Endothelial cell (in vitro differentiated cells): ENCODE measurements at regions not wholly inside any gene's neighbourhood (a gene's known extent, or its start where the extent isn't known, plus 50 kb on each side); places are given as distances from the start of the nearest gene placed in this dataset.
"Not testable (repeated sequence)": the region's sequence is repeated elsewhere in the genome, so short reads cannot be mapped to it uniquely, and the experiment has no call there.

ENCODE experiments used
- DNase-seq: peaks from one replicate; pipeline ENCODE4 v3.0.0; 2021; ENCODE audit warnings: low spot score
- H3K27ac Mint-ChIP-seq: one replicate; pipeline ENCODE4 v1.8.0; 2021; ENCODE audit warnings: mixed read lengths, inconsistent platforms; ENCODE audit not compliant: unreplicated experiment
- H3K27me3 Mint-ChIP-seq: one replicate; pipeline ENCODE4 v1.8.0; 2021; ENCODE audit warnings: mild to moderate bottlenecking, moderate library complexity, mixed read lengths, inconsistent platforms; ENCODE audit not compliant: unreplicated experiment
- H3K36me3 Mint-ChIP-seq: one replicate; pipeline ENCODE4 v1.8.0; 2021; ENCODE audit warnings: mild to moderate bottlenecking, low read depth, mixed read lengths, inconsistent platforms; ENCODE audit not compliant: unreplicated experiment
- H3K4me1 Mint-ChIP-seq: one replicate; pipeline ENCODE4 v1.8.0; 2021; ENCODE audit warnings: mild to moderate bottlenecking, mixed read lengths, inconsistent platforms; ENCODE audit not compliant: unreplicated experiment
- H3K4me3 Mint-ChIP-seq: one replicate; pipeline ENCODE4 v1.8.0; 2021; ENCODE audit warnings: mild to moderate bottlenecking, mixed read lengths, inconsistent platforms; ENCODE audit not compliant: unreplicated experiment
- H3K9me3 Mint-ChIP-seq: one replicate; pipeline ENCODE4 v1.8.0; 2021; ENCODE audit warnings: mixed read lengths, inconsistent platforms; ENCODE audit not compliant: unreplicated experiment
- TF ChIP-seq, protein P1 (sequence below): fragments of 200-600 bp; sonication (generic); IDR thresholded peaks from one replicate; pipeline ENCODE4 v1.5.0; 2021; ENCODE audit warnings: antibody characterized with exemption; ENCODE audit not compliant: unreplicated experiment

DNA sequence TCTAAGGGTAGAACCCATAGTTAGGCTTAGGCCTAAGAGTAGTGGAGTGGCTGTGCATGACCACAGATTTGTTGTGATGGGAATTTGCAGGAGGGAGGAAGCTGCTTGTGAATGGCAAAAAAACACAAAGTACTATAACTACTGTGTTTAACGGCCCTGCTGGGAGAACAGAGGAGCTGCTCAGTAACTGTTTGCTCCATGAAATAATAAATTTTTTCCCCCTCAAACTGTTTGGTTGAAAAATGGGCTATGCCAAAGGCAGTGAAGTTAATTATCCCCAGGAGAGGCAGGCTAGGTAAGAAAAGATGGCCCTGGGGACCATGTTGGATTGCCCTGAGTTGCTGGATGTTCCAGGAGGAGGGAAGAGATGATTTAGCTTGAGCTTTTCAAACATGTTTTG lies 216.1 kb upstream of the ADRA1D start:
- no peaks in the 10 kb centered on the region for H3K36me3 Mint-ChIP-seq
- no peaks in the 10 kb centered on the region for H3K4me1 Mint-ChIP-seq
- DNase-seq, result no peak
- no peaks in the 10 kb centered on the region for H3K27me3 Mint-ChIP-seq
- no peaks in the 10 kb centered on the region for H3K9me3 Mint-ChIP-seq
- TF ChIP-seq, protein P1, sequence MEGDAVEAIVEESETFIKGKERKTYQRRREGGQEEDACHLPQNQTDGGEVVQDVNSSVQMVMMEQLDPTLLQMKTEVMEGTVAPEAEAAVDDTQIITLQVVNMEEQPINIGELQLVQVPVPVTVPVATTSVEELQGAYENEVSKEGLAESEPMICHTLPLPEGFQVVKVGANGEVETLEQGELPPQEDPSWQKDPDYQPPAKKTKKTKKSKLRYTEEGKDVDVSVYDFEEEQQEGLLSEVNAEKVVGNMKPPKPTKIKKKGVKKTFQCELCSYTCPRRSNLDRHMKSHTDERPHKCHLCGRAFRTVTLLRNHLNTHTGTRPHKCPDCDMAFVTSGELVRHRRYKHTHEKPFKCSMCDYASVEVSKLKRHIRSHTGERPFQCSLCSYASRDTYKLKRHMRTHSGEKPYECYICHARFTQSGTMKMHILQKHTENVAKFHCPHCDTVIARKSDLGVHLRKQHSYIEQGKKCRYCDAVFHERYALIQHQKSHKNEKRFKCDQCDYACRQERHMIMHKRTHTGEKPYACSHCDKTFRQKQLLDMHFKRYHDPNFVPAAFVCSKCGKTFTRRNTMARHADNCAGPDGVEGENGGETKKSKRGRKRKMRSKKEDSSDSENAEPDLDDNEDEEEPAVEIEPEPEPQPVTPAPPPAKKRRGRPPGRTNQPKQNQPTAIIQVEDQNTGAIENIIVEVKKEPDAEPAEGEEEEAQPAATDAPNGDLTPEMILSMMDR, result no peak
- H3K27ac Mint-ChIP-seq, result no peak overlapping the region
- no peak overlapping the region for H3K4me3 Mint-ChIP-seq

DNA sequence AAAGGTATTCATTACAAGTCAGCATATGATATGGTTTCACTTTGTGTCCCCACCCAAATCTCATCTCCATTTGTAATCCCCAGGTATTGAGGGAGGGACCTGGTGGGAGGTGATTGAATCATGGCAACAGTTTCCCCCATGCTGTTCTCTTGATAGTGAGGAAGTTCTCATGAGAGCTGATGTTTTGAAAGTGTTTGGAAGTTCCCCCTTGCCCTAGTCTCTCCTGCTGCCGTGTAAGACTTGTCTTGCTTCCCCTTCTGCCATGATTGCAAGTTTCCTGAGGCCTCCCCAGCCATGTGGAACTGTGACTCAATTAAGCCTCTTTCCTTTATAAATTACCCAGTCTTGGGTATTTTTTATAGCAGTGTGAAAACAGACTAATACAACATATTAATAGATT lies 213.7 kb upstream of the ADRA1D start:
- not testable (repeated sequence) for H3K36me3 Mint-ChIP-seq, H3K9me3 Mint-ChIP-seq, H3K27ac Mint-ChIP-seq, H3K4me1 Mint-ChIP-seq, DNase-seq, H3K27me3 Mint-ChIP-seq, H3K4me3 Mint-ChIP-seq

DNA sequence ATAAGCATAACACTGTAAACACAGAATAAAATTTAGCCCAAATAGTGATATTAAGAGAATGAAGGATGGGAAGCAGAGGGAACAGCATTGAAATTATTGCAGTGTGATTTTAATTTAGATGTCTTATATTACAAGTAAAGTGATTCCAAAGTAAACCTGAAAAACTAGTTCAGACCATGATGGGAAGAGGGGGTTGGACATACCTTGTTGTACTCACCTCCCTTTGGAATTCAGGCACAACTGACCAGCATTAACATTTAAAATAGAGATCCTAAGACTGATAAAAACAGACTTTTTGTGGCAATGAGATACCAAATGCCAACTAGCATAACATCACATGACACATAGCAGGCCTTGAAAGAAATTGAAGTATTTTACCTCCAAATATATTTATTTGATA lies 210.0 kb upstream of the ADRA1D start:
- Mint-ChIP-seq H3K36me3 (no peaks in the 10 kb centered on the region), H3K27me3 (no peaks in the 10 kb centered on the region), H3K4me3 (no peak overlapping the region), H3K9me3 (no peaks in the 10 kb centered on the region), H3K4me1 (no peaks in the 10 kb centered on the region), H3K27ac (no peak overlapping the region)
- no peak for DNase-seq
- TF ChIP-seq, protein P1, result no peak

DNA sequence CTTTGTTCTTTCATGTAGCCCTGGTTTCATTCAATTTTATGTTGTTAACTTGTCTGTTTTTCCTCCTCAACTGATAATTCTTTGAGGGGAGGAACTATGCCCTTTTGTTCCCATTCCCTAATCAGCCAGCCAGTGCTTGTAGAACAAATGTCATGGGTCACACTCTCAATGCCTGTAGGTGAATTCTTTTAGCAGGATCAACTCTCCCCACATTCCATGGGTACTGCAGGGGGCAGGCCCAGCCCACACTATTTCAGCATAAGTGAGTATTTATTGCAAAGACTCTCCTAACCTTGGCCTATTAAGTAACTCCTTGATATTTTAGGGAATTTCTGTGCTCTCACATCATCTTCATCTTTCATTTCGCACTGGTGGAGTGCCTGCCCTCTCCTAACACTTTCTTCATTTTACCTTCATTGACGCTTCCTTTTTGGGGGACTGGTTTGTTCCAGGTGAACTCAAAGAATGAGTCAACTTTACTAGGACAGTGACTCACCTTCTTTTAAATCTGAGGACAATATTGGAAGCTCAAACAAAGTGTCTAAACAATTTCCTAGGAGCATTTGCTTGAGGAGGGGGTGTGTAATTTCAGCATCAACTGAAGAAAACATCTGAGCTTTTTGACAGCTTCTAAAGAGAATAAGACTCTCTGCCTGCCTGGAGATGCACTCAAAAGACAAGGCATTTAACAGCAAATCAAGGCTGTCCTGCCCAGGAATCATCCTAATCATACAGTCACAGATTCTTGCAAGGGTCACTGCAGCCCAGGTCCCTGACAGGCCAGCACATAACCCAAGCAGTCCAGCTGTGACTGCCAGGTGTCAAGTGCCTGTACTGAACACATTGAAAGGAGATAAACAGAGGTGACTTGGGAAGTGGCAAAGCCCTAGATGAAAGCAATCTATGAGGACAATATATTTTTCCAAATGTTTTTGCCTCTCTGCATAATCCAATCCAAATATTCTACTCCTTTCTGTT lies 208.8 kb upstream of the ADRA1D start:
- no peak for DNase-seq
- TF ChIP-seq, protein P1, result no peak
- Mint-ChIP-seq H3K4me3 (no peak overlapping the region), H3K27ac (no peak overlapping the region), H3K4me1 (no peaks in the 10 kb centered on the region), H3K9me3 (no peaks in the 10 kb centered on the region), H3K36me3 (no peaks in the 10 kb centered on the region), H3K27me3 (no peaks in the 10 kb centered on the region)

DNA sequence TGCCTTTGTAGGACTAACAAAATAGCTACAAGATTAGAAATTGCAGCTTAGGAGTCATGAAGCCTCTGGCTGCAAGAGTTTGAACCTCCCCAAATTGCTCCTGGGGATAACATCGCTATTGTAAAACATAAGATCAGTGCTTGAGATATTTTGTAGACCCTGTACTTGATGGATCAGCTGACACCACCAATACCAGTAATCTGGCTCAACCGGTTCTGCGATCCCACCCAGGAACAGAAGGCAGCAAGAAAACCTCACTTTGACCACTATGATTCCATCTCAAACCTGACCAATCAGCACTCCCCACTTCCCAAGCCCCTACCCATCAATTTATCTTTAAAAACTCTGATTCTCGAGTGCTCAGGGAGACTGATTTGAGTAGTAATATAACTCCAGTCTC lies 206.9 kb upstream of the ADRA1D start:
- Mint-ChIP-seq H3K4me1 (no peaks in the 10 kb centered on the region), H3K36me3 (no peaks in the 10 kb centered on the region), H3K27ac (no peak overlapping the region), H3K4me3 (no peak overlapping the region), H3K9me3 (no peaks in the 10 kb centered on the region), H3K27me3 (no peaks in the 10 kb centered on the region)
- TF ChIP-seq, protein P1, result no peak
- no peak for DNase-seq
